ENCODE measurements at regions not wholly inside any gene's neighbourhood (a gene's known extent, or its start where the extent isn't known, plus 50 kb on each side); places are given as distances from the start of the nearest gene placed in this dataset.
"Not testable (repeated sequence)": the region's sequence is repeated elsewhere in the genome, so short reads cannot be mapped to it uniquely, and the experiment has no call there.

GRCh38 chr15:31206386-31207181 lies 105.1 kb upstream of the TRPM1 start:
- no peak for TF ChIP-seq CTCF (IDR thresholded peaks at IDR 0.05; ENCODE audit: borderline replicate concordance, extremely low read depth, insufficient read depth)
- no peak for FAIRE-seq
- H3K4me1 ChIP-seq (ENCODE audit: control insufficient read depth in 2 of 3, insufficient read depth in 2 of 3, low read depth in 1 of 3, low read length in 3 of 3) = no peaks in the 10 kb centered on the region
- H3K9ac ChIP-seq (ENCODE audit: low read length in 3 of 3) = no peak overlapping the region
- H3K4me3 ChIP-seq (ENCODE audit: low read length in 3 of 3) = no peak overlapping the region
- H3K27ac ChIP-seq (ENCODE audit: low read depth in 2 of 2, low read length in 2 of 2) = no peak overlapping the region
- H3K9me3 ChIP-seq (ENCODE audit: control insufficient read depth in 2 of 3, insufficient read depth in 1 of 3, low read length in 3 of 3) = peaks cover 0 to 6% (median 0%) of the 10 kb centered on the region in 3 donors
- H3K27me3 ChIP-seq (ENCODE audit: control insufficient read depth, insufficient read depth, low read length) = no peaks in the 10 kb centered on the region
- no peaks in the 10 kb centered on the region for H3K36me3 ChIP-seq (ENCODE audit: control insufficient read depth in 2 of 3, insufficient read depth in 3 of 3, low read length in 3 of 3)
- intact Hi-C loops (cut with DNase I) = no loop called here
- peak; percentile 76 to 87 (median 80) for DNase-seq

- no peak overlapping the region for H3K9ac ChIP-seq (ENCODE audit: low read length in 3 of 3)
- H3K4me1 ChIP-seq (ENCODE audit: control insufficient read depth in 2 of 3, insufficient read depth in 2 of 3, low read depth in 1 of 3, low read length in 3 of 3) = no peaks in the 10 kb centered on the region
- DNase-seq (no peak), FAIRE-seq (no peak)
- no peaks in the 10 kb centered on the region for H3K36me3 ChIP-seq (ENCODE audit: control insufficient read depth in 2 of 3, insufficient read depth in 3 of 3, low read length in 3 of 3)
- no peak overlapping the region for H3K27ac ChIP-seq (ENCODE audit: low read depth in 2 of 2, low read length in 2 of 2)
- H3K9me3 ChIP-seq (ENCODE audit: control insufficient read depth in 2 of 3, insufficient read depth in 1 of 3, low read length in 3 of 3) = peaks cover 0 to 6% (median 0%) of the 10 kb centered on the region in 3 donors
- intact Hi-C loops (cut with DNase I) = no loop called here
- H3K4me3 ChIP-seq (ENCODE audit: low read length in 3 of 3) = no peak overlapping the region
- no peaks in the 10 kb centered on the region for H3K27me3 ChIP-seq (ENCODE audit: control insufficient read depth, insufficient read depth, low read length)
- TF ChIP-seq CTCF (IDR thresholded peaks at IDR 0.05; ENCODE audit: borderline replicate concordance, extremely low read depth, insufficient read depth) = no peak
These were observed 105.7 kb upstream of the TRPM1 start for GRCh38 chr15:31207246-31207645.

- H3K4me1 ChIP-seq (ENCODE audit: control insufficient read depth in 2 of 3, insufficient read depth in 2 of 3, low read depth in 1 of 3, low read length in 3 of 3); H3K36me3 ChIP-seq (ENCODE audit: control insufficient read depth in 2 of 3, insufficient read depth in 3 of 3, low read length in 3 of 3); H3K27ac ChIP-seq (ENCODE audit: low read depth in 2 of 2, low read length in 2 of 2); FAIRE-seq; DNase-seq; H3K27me3 ChIP-seq (ENCODE audit: control insufficient read depth, insufficient read depth, low read length); H3K9me3 ChIP-seq (ENCODE audit: control insufficient read depth in 2 of 3, insufficient read depth in 1 of 3, low read length in 3 of 3); H3K9ac ChIP-seq (ENCODE audit: low read length in 3 of 3); H3K4me3 ChIP-seq (ENCODE audit: low read length in 3 of 3); intact Hi-C loops (cut with DNase I): not testable (repeated sequence)
These were observed 106.3 kb upstream of the TRPM1 start for GRCh38 chr15:31207861-31208260.

- intact Hi-C loops (cut with DNase I) = no loop called here
- FAIRE-seq = no peak
These were observed 107.3 kb upstream of the TRPM1 start for GRCh38 chr15:31208817-31209216.

More at GRCh38 chr15:31208817-31209216, 107.3 kb upstream of the TRPM1 start:
- H3K27me3 ChIP-seq (ENCODE audit: control insufficient read depth, insufficient read depth, low read length) = no peaks in the 10 kb centered on the region
- H3K9ac ChIP-seq (ENCODE audit: low read length in 3 of 3) = no peak overlapping the region
- no peak for TF ChIP-seq CTCF (IDR thresholded peaks at IDR 0.05; ENCODE audit: borderline replicate concordance, extremely low read depth, insufficient read depth)
- H3K36me3 ChIP-seq (ENCODE audit: control insufficient read depth in 2 of 3, insufficient read depth in 3 of 3, low read length in 3 of 3) = no peaks in the 10 kb centered on the region
- DNase-seq = no peak
- no peak overlapping the region for H3K4me3 ChIP-seq (ENCODE audit: low read length in 3 of 3)
- no peak overlapping the region for H3K27ac ChIP-seq (ENCODE audit: low read depth in 2 of 2, low read length in 2 of 2)
- no peaks in the 10 kb centered on the region for H3K4me1 ChIP-seq (ENCODE audit: control insufficient read depth in 2 of 3, insufficient read depth in 2 of 3, low read depth in 1 of 3, low read length in 3 of 3)
- H3K9me3 ChIP-seq (ENCODE audit: control insufficient read depth in 2 of 3, insufficient read depth in 1 of 3, low read length in 3 of 3) = peaks cover 0 to 6% (median 0%) of the 10 kb centered on the region in 3 donors
